ENCODE measurements at regions not wholly inside any gene's neighbourhood (a gene's known extent, or its start where the extent isn't known, plus 50 kb on each side); places are given as distances from the start of the nearest gene placed in this dataset.

GRCh38 chr16:86702824-86703588, 124.7 kb downstream of the FOXL1 start:
- no peaks in the 10 kb centered on the region for H3K36me3 ChIP-seq (ENCODE audit: control insufficient read depth, insufficient read depth, low read length)
- H3K4me1 ChIP-seq: no peaks in the 10 kb centered on the region
- no peak overlapping the region for H3K4me2 ChIP-seq (ENCODE audit: low read length)
- no peak for TF ChIP-seq CTCF (IDR thresholded peaks at IDR 0.05)
- no peak overlapping the region for H3K9ac ChIP-seq
- no peak overlapping the region for H3K27ac ChIP-seq
- H3K27me3 ChIP-seq (ENCODE audit: control insufficient read depth, insufficient read depth, low read length): no peaks in the 10 kb centered on the region
- H3K79me2 ChIP-seq: no peaks in the 10 kb centered on the region
- H3K9me3 ChIP-seq (ENCODE audit: control insufficient read depth, low read length): no peaks in the 10 kb centered on the region
- H2AFZ ChIP-seq: no peak overlapping the region
- H3K4me3 ChIP-seq (ENCODE audit: low read depth, low read length): no peak overlapping the region

- TF ChIP-seq CTCF (IDR thresholded peaks at IDR 0.05): no peak
- no peak overlapping the region for H2AFZ ChIP-seq
- H3K36me3 ChIP-seq (ENCODE audit: control insufficient read depth, insufficient read depth, low read length): no peaks in the 10 kb centered on the region
- H3K79me2 ChIP-seq: no peaks in the 10 kb centered on the region
- no peaks in the 10 kb centered on the region for H3K9me3 ChIP-seq (ENCODE audit: control insufficient read depth, low read length)
- no peak overlapping the region for H3K4me3 ChIP-seq (ENCODE audit: low read depth, low read length)
- no peaks in the 10 kb centered on the region for H3K4me1 ChIP-seq
- no peak overlapping the region for H3K4me2 ChIP-seq (ENCODE audit: low read length)
- H3K27me3 ChIP-seq (ENCODE audit: control insufficient read depth, insufficient read depth, low read length): no peaks in the 10 kb centered on the region
- no peak overlapping the region for H3K27ac ChIP-seq
- no peak overlapping the region for H3K9ac ChIP-seq
Observed at GRCh38 chr16:86704516-86704915, 126.2 kb downstream of the FOXL1 start.

- H3K36me3 ChIP-seq (ENCODE audit: control insufficient read depth, insufficient read depth, low read length): no peaks in the 10 kb centered on the region
Observed at GRCh38 chr16:86706726-86707125, 128.4 kb downstream of the FOXL1 start.

GRCh38 chr16:86707171-86707570, 128.8 kb downstream of the FOXL1 start:
- Histone ChIP-seq H3K4me3 (ENCODE audit: low read depth, low read length) (no peak overlapping the region), H3K4me2 (ENCODE audit: low read length) (no peak overlapping the region), H3K4me1 (no peaks in the 10 kb centered on the region), H2AFZ (no peak overlapping the region), H3K27me3 (ENCODE audit: control insufficient read depth, insufficient read depth, low read length) (no peaks in the 10 kb centered on the region), H3K36me3 (ENCODE audit: control insufficient read depth, insufficient read depth, low read length) (no peaks in the 10 kb centered on the region), H3K9me3 (ENCODE audit: control insufficient read depth, low read length) (no peaks in the 10 kb centered on the region), H3K79me2 (no peaks in the 10 kb centered on the region), H3K27ac (no peak overlapping the region), H3K9ac (no peak overlapping the region)
- TF ChIP-seq CTCF (IDR thresholded peaks at IDR 0.05): no peak

More at GRCh38 chr16:86706726-86707125, 128.4 kb downstream of the FOXL1 start:
- Histone ChIP-seq H3K79me2 (no peaks in the 10 kb centered on the region), H2AFZ (no peak overlapping the region), H3K4me3 (ENCODE audit: low read depth, low read length) (no peak overlapping the region), H3K9me3 (ENCODE audit: control insufficient read depth, low read length) (no peaks in the 10 kb centered on the region), H3K27me3 (ENCODE audit: control insufficient read depth, insufficient read depth, low read length) (no peaks in the 10 kb centered on the region), H3K27ac (no peak overlapping the region), H3K4me1 (no peaks in the 10 kb centered on the region), H3K9ac (no peak overlapping the region), H3K4me2 (ENCODE audit: low read length) (no peak overlapping the region)
- no peak for TF ChIP-seq CTCF (IDR thresholded peaks at IDR 0.05)

GRCh38 chr16:86707581-86707980, 129.2 kb downstream of the FOXL1 start:
- Histone ChIP-seq H3K36me3 (ENCODE audit: control insufficient read depth, insufficient read depth, low read length) (no peaks in the 10 kb centered on the region), H3K27me3 (ENCODE audit: control insufficient read depth, insufficient read depth, low read length) (no peaks in the 10 kb centered on the region), H2AFZ (no peak overlapping the region), H3K27ac (no peak overlapping the region), H3K9me3 (ENCODE audit: control insufficient read depth, low read length) (no peaks in the 10 kb centered on the region), H3K9ac (no peak overlapping the region), H3K4me1 (no peaks in the 10 kb centered on the region), H3K4me3 (ENCODE audit: low read depth, low read length) (no peak overlapping the region), H3K79me2 (no peaks in the 10 kb centered on the region), H3K4me2 (ENCODE audit: low read length) (no peak overlapping the region)
- no peak for TF ChIP-seq CTCF (IDR thresholded peaks at IDR 0.05)
